Activated T-helper 1 cell treated with anti-CD3 and anti-CD28 coated beads, Interleukin-2, amount 50 U/mL, for 16 hours (primary cell): ENCODE measurements at regions not wholly inside any gene's neighbourhood (a gene's known extent, or its start where the extent isn't known, plus 50 kb on each side); places are given as distances from the start of the nearest gene placed in this dataset.

Experiments
- DNase-seq, 2 donors: peaks; one replicate each; pipeline ENCODE4 v3.0.0-alpha.2; 2020; ENCODE audit warnings: low read depth in 1 of 2, low spot score in 1 of 2

- no peak for DNase-seq
Measured at GRCh38 chr3:44079916-44080315, 161.8 kb upstream of the TOPAZ1 start.

- no peak for DNase-seq
Measured at GRCh38 chr3:44080474-44081072, 161.1 kb upstream of the TOPAZ1 start.

DNA sequence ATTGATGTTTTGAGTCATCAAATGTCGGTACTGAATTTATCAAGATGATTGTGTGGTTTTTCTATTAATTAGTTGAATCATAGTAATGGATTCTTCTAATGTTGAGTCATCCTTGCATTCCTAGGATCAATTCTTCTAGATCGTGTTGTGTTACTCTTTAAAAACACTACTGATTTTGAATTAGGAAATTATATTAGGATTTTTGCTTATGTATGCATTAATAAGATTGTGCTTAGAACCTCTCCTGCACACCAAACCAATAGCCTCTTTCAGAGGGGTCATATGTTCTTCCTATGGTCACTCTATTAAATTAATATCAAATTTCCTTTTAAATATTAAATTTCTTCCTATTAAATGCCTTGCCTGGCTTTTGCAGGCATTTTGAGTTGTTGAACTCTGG, 151.7 kb upstream of the TOPAZ1 start:
- DNase-seq: no peak

- no peak for DNase-seq
Measured at GRCh38 chr3:44092497-44092896, 149.2 kb upstream of the TOPAZ1 start.

DNA sequence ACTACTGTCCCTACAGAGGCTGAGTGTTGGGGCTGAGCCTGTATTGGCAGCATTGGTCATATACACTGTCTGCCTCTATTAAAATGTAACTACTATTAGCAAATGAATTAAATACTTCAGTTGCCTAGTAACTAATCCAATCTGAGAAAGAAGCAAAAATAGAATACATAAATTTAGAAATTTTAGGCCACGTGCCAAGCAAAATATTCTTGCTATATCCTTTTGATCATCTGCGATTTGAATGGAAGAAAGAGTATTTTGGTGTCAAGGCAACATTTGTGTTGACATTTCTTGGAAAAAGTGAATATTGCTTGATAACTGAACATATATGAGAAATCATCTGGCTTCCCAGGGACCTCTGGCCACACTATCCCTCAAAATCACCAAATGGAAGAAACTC, 148.2 kb upstream of the TOPAZ1 start:
- no peak for DNase-seq

DNA sequence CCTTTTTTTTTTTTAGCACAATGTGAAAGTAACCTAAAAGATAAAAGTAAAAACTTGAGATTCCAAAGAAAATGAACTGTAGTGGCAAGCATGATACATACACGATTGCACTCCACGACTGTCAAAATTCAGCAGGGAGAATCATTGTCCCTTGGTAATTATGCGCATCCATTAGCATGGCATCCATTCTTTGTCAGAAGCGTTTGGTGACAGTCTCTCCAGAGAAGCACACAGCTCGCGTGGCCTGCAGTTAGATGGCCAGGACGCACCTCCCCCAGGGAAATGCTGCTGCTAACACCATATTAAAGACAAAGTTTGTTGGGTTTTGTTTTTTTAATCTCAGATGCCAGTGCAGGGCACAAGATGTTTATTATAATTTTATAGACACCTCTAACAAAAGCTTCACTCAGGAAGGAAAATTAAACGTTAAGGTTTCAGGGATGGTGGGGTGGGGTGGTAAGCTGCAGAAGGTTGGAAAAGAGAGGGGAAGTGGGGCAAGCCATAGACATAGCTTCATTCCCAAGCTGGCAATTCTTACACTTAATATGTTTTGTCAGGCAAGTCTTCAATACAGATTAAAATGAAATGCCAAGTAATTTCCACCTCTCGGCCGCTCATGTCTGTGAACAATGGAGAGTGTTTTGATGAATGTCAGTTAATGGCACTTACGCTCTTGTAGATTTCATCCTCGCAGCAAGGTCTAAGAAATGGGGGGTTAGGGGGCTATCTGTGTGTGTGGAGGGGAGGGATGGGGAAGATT, 142.8 kb upstream of the TOPAZ1 start:
- no peak for DNase-seq

DNA sequence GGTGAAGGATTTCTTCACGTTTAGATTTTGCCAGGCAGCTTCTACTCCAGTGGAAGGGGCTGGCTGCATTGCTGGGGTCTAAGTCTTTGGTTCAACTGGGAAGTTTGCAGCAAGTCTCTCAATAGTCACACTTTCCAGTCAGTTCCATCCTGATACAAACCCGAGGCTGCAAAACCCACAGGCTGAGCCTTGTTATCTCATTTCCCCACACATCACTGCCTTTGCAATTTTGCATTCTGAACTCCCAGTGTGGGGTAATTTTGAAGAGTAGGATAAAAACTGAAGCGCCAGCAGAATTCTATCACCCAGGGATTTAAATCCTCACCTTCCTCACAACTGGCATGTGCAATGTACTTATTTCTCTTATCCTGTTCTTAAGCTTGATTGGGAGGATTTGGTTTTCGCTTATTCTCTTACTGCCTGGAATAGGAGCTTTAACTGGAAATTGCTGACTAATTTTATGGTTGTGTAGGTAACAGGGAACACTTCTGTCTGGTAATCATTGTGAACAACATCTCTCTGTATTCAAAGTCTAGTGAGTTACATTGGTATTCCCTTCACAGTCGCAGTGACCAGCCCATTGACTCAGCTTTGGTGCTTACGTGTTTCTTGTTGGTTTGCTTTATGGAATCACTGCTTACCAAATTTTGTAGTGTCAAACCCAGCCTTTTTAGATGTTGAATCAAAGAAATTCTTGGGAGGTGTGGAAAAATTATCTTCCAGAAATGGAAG, 142.0 kb upstream of the TOPAZ1 start:
- DNase-seq: no peak

DNA sequence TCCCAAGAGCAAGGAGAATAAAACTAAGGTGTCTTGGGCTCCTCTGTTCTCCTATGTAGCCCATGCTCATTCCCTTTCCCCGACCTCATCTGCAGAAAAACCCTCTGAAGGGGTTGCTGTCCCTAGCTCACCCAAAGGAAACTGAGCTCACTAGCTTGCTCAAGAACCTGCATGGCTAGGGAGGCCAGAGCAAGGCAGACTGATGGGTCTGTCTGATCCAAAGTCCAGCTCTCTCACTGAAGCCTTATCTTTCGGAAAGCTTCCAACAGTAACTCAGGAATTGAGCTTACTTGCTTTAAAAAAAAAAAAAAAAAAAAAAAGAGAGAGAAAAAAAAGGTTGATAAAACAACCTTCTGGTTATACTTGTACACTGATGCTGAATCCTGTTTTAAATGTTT, 141.4 kb upstream of the TOPAZ1 start:
- no peak for DNase-seq

DNA sequence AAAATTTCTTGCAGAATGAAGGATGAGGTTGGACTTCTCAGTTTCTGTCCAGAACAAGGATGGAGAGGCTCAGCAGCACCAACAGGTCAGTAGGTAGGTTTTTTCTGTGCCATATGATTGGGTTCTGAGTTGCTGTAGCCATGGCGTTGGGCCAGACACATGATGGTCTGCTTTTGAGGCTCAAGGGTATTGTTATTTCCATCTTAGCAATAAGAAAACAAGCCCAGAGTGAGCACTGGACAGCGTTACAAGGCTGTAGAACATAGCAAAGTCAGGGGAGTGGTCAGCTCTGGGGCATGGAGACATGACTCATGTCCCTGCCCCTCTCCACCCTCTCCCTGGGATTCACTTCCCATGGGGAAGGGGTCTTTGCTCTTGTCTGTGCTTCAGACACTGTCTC, 137.6 kb upstream of the TOPAZ1 start:
- DNase-seq: no peak

- no peak for DNase-seq
Measured at GRCh38 chr3:44104668-44105321, 136.9 kb upstream of the TOPAZ1 start.

- DNase-seq: no peak
Measured at GRCh38 chr3:44105571-44105970, 136.1 kb upstream of the TOPAZ1 start.

DNA sequence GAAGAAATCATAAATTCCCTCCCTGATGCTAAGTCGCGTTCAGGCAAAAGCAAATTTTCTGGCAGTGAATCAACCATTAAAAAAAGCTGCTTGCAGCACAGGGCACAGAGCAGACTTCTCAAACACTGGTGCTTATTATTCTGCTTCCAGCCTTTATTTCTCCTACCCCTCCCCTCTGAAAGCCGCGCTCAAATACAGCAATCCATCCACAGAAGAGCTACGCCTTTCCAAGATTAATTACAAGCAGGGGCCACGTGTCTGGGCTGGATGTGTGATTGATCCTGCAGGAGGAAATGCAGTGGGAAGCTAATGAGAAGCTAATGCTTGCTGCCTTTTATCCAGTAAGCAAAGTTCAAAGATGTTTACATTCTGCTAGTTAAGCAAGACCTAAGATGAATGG, 134.9 kb upstream of the TOPAZ1 start:
- DNase-seq: no peak

GRCh38 chr3:44108481-44108880, 133.2 kb upstream of the TOPAZ1 start:
- DNase-seq: no peak

DNA sequence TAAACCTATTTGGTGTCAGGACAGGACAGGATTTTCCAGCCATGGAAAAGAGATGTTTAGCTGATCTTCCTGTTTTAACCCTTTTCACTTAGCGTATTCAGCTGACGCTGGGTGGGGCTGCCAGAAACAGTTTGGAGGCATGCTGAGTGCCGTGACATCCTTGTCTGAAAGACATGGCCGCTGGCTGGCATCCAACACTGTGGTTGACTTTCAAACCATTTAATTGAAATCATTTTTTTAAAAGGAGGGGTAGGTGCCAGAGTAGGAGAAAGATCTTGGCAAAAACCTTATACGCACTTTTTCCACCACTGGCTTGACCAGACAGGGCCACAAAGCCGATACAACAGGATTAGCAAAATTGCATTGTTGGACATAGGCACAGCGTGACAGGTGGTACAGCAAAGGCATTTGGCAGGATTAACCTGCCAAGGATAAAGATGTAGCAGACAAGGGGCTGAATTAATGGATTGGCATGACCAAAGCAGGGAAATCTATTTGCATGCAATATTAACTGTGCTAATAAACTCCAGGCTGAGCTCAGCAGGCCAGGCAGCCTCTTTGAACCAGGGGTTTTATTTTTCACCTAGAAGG, 131.8 kb upstream of the TOPAZ1 start:
- DNase-seq: no peak

GRCh38 chr3:44110648-44111047, 131.0 kb upstream of the TOPAZ1 start:
- DNase-seq: no peak

- DNase-seq: no peak
Measured at GRCh38 chr3:44111482-44111881, 130.2 kb upstream of the TOPAZ1 start.

DNA sequence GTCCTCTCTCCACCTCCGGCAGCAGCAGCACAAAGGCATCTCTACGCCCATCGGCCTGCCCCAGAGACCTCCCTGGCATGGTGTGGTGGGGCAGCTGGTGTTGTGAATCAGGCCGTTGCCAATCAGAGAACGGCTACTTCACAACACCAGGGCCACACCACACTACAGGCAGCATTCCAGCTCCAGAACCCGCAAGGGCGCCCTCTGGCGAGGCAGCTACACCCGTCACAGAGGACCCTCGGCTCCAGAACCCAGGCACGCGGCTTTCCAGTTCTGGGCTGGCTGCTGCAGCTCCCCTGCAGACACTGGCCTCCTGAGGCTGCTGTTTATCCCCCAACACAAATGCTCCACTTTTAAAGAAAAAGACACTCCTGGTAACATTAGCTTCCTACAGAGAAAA, 127.5 kb upstream of the TOPAZ1 start:
- DNase-seq: peak in 1 of 2 donors; percentile 3

DNA sequence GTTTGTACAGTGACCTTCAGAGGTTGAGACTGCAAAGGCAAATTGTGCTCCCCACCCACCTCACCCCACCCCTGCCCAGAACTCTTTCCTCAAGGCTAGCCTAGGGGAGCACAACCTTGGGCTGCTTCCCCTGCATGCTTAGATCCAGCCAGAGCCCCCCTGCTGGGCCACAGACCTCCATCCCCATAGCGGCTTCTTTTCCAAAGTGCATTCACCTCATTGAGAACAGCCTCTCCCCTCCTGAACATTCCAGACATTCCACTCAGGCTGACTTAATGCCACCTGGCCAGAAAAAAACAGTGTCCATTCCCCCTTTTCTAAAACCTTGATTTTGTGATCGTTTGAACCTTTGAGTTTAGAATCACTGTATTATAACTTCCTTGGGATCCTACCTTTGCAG, 124.4 kb upstream of the TOPAZ1 start:
- no peak for DNase-seq

- DNase-seq: no peak
Measured at GRCh38 chr3:44117736-44118135, 124.0 kb upstream of the TOPAZ1 start.

DNA sequence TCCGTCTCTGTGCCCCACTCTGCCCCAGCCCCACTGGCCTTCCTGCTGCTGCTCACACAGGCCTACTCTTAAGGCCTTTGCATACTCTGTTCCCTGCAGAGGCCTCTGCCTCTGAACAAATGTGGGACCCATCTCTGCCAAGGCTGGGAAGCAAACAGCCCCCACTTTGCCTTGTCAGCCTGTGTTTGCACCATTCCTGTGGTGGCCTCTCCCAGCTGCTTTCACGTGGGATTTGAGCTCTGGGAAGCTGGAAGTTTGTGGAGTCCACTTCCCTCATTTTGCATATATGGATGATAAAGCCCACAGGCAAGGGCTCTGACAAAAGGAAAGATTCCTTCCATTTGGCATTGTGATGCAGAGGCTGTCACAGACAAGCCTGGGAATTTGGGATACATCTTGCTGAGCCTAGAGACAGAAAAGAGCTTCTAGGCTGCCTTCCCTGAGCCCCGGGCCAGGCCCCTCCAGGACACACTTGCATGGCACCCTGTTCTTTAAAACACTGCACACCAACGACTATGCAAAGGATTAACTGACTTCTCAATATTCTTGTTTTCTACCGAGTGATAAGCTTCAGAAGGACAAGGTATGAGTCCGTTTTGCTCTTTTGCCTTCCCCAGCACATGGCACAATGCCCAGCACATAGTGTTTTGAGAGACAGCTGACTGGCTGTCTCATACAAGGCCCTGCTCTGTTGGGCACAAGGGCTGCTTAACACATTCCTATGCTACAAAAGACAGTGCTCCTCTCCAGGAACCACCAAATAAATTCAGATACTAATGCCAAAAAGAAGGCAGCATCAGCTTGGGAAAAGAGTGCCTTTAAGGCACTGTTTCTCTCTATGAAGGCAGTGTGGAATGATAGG, 120.7 kb upstream of the TOPAZ1 start:
- DNase-seq: no peak

GRCh38 chr3:44125246-44125645, 116.4 kb upstream of the TOPAZ1 start:
- no peak for DNase-seq
